Mesenchymal stem cell (in vitro differentiated cells and primary cell): ENCODE measurements at regions not wholly inside any gene's neighbourhood (a gene's known extent, or its start where the extent isn't known, plus 50 kb on each side); places are given as distances from the start of the nearest gene placed in this dataset.

Experiments used
- DNase-seq: peaks from one replicate; pipeline ENCODE4 v3.0.0-alpha.2; 2013
- H2AFZ ChIP-seq: one replicate; pipeline ENCODE4 v1.6.1; 2013; ENCODE audit warnings: low read depth, mild to moderate bottlenecking, control low read depth, inconsistent platforms, low read length, moderate library complexity
- H2AK5ac ChIP-seq: 2 replicates; pipeline ENCODE4 v1.6.1; 2013; ENCODE audit warnings: low read length, moderate library complexity, mild to moderate bottlenecking, inconsistent platforms; ENCODE audit not compliant: severe bottlenecking
- H2BK120ac ChIP-seq: one replicate; pipeline ENCODE4 v1.6.1; 2013; ENCODE audit warnings: low read depth, mild to moderate bottlenecking, inconsistent platforms, low read length, moderate library complexity
- H2BK12ac ChIP-seq, 2 experiments: one replicate each; pipeline ENCODE4 v1.6.1; 2013; ENCODE audit warnings: inconsistent platforms in 2 of 2, low read length in 2 of 2, mild to moderate bottlenecking in 2 of 2, moderate library complexity in 2 of 2, control low read depth in 1 of 2
- H2BK15ac ChIP-seq: one replicate; pipeline ENCODE4 v1.6.1; 2013; ENCODE audit warnings: mild to moderate bottlenecking, low read depth, inconsistent platforms; ENCODE audit not compliant: poor library complexity, severe bottlenecking
- H2BK5ac ChIP-seq: 2 replicates; pipeline ENCODE4 v1.6.1; 2013; ENCODE audit warnings: low read depth, mild to moderate bottlenecking, low read length, control low read depth, inconsistent platforms; ENCODE audit not compliant: poor library complexity, severe bottlenecking
- H3K14ac ChIP-seq, 2 experiments: one replicate each; pipeline ENCODE4 v1.6.1; 2013; ENCODE audit warnings: inconsistent platforms in 2 of 2, low read length in 2 of 2, control low read depth in 1 of 2, mild to moderate bottlenecking in 1 of 2, moderate library complexity in 1 of 2
- H3K18ac ChIP-seq, 2 experiments: one replicate each; pipeline ENCODE4 v1.6.1; 2013; ENCODE audit warnings: inconsistent platforms in 2 of 2, low read length in 2 of 2, control low read depth in 1 of 2, low read depth in 1 of 2, mild to moderate bottlenecking in 1 of 2
- H3K23ac ChIP-seq, 2 experiments: one replicate each; pipeline ENCODE4 v1.6.1; 2013; ENCODE audit warnings: inconsistent platforms in 2 of 2, low read length in 2 of 2, mild to moderate bottlenecking in 2 of 2, moderate library complexity in 2 of 2, control low read depth in 1 of 2
- H3K27ac ChIP-seq: 2 replicates; pipeline ENCODE4 v1.5.1; 2013; ENCODE audit warnings: mild to moderate bottlenecking, moderate library complexity, low read length, control low read depth, inconsistent platforms; ENCODE audit not compliant: poor library complexity, severe bottlenecking
- H3K27me3 ChIP-seq, 2 experiments: 2 replicates each; pipeline versions ENCODE4 v1.6.1 to v1.7.0; 2013; ENCODE audit warnings: low read length in 2 of 2, mild to moderate bottlenecking in 2 of 2, moderate library complexity in 2 of 2, control low read depth in 1 of 2, inconsistent platforms in 1 of 2; ENCODE audit not compliant: control insufficient read depth in 1 of 2, insufficient read depth in 1 of 2
- H3K36me3 ChIP-seq, 2 experiments: 2 replicates each; pipeline versions ENCODE4 v1.6.1 to v1.7.0; 2013; ENCODE audit warnings: low read length in 2 of 2, control low read depth in 1 of 2, inconsistent platforms in 1 of 2, low read depth in 1 of 2, mild to moderate bottlenecking in 1 of 2; ENCODE audit not compliant: insufficient read depth in 2 of 2, control insufficient read depth in 1 of 2
- H3K4ac ChIP-seq, 2 experiments: one replicate each; pipeline ENCODE4 v1.6.1; 2013; ENCODE audit warnings: inconsistent platforms in 2 of 2, low read length in 2 of 2, mild to moderate bottlenecking in 2 of 2, moderate library complexity in 2 of 2, control low read depth in 1 of 2, low read depth in 1 of 2
- H3K4me1 ChIP-seq: 2 replicates; pipeline ENCODE4 v1.6.1; 2013; ENCODE audit warnings: low read depth, low read length, control low read depth; ENCODE audit not compliant: control insufficient read depth, insufficient read depth
- H3K4me2 ChIP-seq: 2 replicates; pipeline ENCODE4 v1.6.1; 2013; ENCODE audit warnings: low read length, mild to moderate bottlenecking, inconsistent platforms; ENCODE audit not compliant: poor library complexity, severe bottlenecking
- H3K4me3 ChIP-seq, 2 experiments: 2 replicates each; pipeline versions ENCODE4 v1.5.1 to v1.7.0; 2013; ENCODE audit warnings: low read length in 2 of 2, mild to moderate bottlenecking in 2 of 2, control low read depth in 1 of 2, low read depth in 1 of 2; ENCODE audit not compliant: insufficient read depth in 1 of 2
- H3K79me1 ChIP-seq: replicated peaks from 2 replicates; pipeline ENCODE4 v1.6.1; 2013; ENCODE audit warnings: mild to moderate bottlenecking, control low read depth, low read length, inconsistent platforms; ENCODE audit not compliant: poor library complexity, severe bottlenecking
- H3K9ac ChIP-seq: 2 replicates; pipeline ENCODE4 v1.7.0; 2013; ENCODE audit warnings: mild to moderate bottlenecking, low read length, moderate library complexity
- H3K9me3 ChIP-seq: 2 replicates; pipeline ENCODE4 v1.7.0; 2013; ENCODE audit warnings: mild to moderate bottlenecking, low read length; ENCODE audit not compliant: control insufficient read depth
- H4K8ac ChIP-seq: one replicate; pipeline ENCODE4 v1.6.1; 2013; ENCODE audit warnings: inconsistent platforms, mild to moderate bottlenecking, low read length, moderate library complexity
- H4K91ac ChIP-seq: one replicate; pipeline ENCODE4 v1.6.1; 2013; ENCODE audit warnings: mild to moderate bottlenecking, low read length, inconsistent platforms
- WGBS: methylation state at CpG from one replicate; pipeline ENCODE4 v1.1.7; 2013; ENCODE audit warnings: mixed read lengths; 5-methylcytosine and 5-hydroxymethylcytosine counted together

GRCh38 chr7:116098175-116098574 is 67.6 kb upstream of the TFEC start:
- WGBS, result 98% methylated on average over 6 of the region's 12 CpGs
- Histone ChIP-seq H3K9me3 (no peaks in the 10 kb centered on the region), H3K4ac (no peak overlapping the region), H4K91ac (no peak overlapping the region), H3K27me3 (no peaks in the 10 kb centered on the region), H2BK15ac (no peak overlapping the region), H3K36me3 (no peaks in the 10 kb centered on the region), H2BK12ac (no peak overlapping the region), H3K79me1 (no peaks in the 10 kb centered on the region), H2BK120ac (no peak overlapping the region), H4K8ac (no peak overlapping the region), H3K23ac (no peak overlapping the region), H3K4me2 (no peak overlapping the region), H2AK5ac (no peak overlapping the region), H3K18ac (no peak overlapping the region), H3K14ac (no peak overlapping the region), H3K4me1 (no peaks in the 10 kb centered on the region), H2BK5ac (no peak overlapping the region), H2AFZ (no peak overlapping the region), H3K27ac (no peak overlapping the region), H3K4me3 (no peak overlapping the region), H3K9ac (no peak overlapping the region)
- no peak for DNase-seq

- Histone ChIP-seq H3K27ac (no peak overlapping the region), H3K4me2 (no peak overlapping the region), H4K8ac (no peak overlapping the region), H3K4ac (no peak overlapping the region), H2AK5ac (no peak overlapping the region), H2AFZ (no peak overlapping the region), H4K91ac (no peak overlapping the region), H3K4me1 (no peaks in the 10 kb centered on the region), H3K23ac (no peak overlapping the region), H2BK12ac (no peak overlapping the region), H3K9me3 (no peaks in the 10 kb centered on the region), H3K14ac (no peak overlapping the region), H2BK5ac (no peak overlapping the region), H3K18ac (no peak overlapping the region), H3K36me3 (no peaks in the 10 kb centered on the region), H3K27me3 (no peaks in the 10 kb centered on the region), H3K4me3 (no peak overlapping the region), H3K9ac (no peak overlapping the region), H2BK15ac (no peak overlapping the region), H3K79me1 (no peaks in the 10 kb centered on the region), H2BK120ac (no peak overlapping the region)
- no peak for DNase-seq
- WGBS, result no CpG with 5 or more reads among the region's 2 CpGs
Measured at GRCh38 chr7:116100626-116101025, 70.1 kb upstream of the TFEC start.

DNA sequence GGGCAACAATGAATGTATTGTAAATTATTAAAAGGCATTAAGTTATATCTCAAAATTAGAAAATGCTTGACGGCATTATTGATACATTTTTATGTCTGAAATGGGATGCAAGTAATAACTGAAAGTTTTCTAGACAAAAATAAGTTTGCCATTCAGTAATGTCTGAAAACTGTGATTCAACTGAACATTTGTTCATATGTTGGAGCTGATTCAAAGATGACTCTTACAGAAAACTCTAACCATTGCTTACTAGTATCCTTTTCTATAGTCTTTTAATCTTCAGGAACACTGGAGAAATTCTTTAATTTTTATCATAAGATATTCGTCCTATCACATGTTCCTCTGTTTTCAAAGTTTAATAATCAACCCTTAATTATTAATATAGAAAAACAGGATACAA is 71.1 kb upstream of the TFEC start:
- no peaks in the 10 kb centered on the region for H3K9me3 ChIP-seq
- no peak overlapping the region for H4K8ac ChIP-seq
- H3K27me3 ChIP-seq, result no peaks in the 10 kb centered on the region
- H2BK12ac ChIP-seq, result no peak overlapping the region
- H3K23ac ChIP-seq, result no peak overlapping the region
- H2BK120ac ChIP-seq, result no peak overlapping the region
- H3K18ac ChIP-seq, result no peak overlapping the region
- H2AK5ac ChIP-seq, result no peak overlapping the region
- H3K36me3 ChIP-seq, result no peaks in the 10 kb centered on the region
- no peak overlapping the region for H2BK15ac ChIP-seq
- no peaks in the 10 kb centered on the region for H3K4me1 ChIP-seq
- H2BK5ac ChIP-seq, result no peak overlapping the region
- no peak overlapping the region for H3K4ac ChIP-seq
- H3K4me2 ChIP-seq, result no peak overlapping the region
- H3K9ac ChIP-seq, result no peak overlapping the region
- WGBS, result 89% methylated on average over 1 of the region's 2 CpGs
- no peak overlapping the region for H3K14ac ChIP-seq
- no peak overlapping the region for H4K91ac ChIP-seq
- no peak overlapping the region for H2AFZ ChIP-seq
- H3K4me3 ChIP-seq, result no peak overlapping the region
- no peaks in the 10 kb centered on the region for H3K79me1 ChIP-seq
- DNase-seq, result no peak
- H3K27ac ChIP-seq, result no peak overlapping the region

DNA sequence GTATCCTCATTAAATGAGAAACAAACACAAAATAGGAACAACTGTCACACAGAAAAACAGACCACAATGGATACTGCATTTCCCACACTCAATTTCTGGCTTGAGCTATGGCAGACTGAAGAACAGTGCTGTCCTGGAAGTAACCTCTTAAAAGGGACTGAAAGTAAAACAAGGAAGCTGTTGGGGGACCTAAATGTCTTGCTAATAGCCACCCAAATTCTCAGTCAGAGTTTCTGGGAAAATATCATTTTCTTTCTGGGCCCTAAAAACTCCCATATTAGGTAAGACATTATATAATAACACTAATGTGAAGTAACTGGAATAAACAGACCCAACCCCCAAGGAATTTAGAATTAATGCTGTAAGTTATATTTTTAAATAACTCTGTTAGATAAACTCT is 80.9 kb upstream of the TFEC start:
- H3K4ac ChIP-seq, result no peak overlapping the region
- H3K23ac ChIP-seq, result no peak overlapping the region
- no peak overlapping the region for H2AK5ac ChIP-seq
- no peak overlapping the region for H2BK12ac ChIP-seq
- no peaks in the 10 kb centered on the region for H3K4me1 ChIP-seq
- no peak overlapping the region for H4K91ac ChIP-seq
- H3K36me3 ChIP-seq, result no peaks in the 10 kb centered on the region
- no peak overlapping the region for H3K9ac ChIP-seq
- H2BK120ac ChIP-seq, result no peak overlapping the region
- no peak overlapping the region for H2BK15ac ChIP-seq
- H3K79me1 ChIP-seq, result no peaks in the 10 kb centered on the region
- H3K4me3 ChIP-seq, result no peak overlapping the region
- no peaks in the 10 kb centered on the region for H3K9me3 ChIP-seq
- no peak overlapping the region for H4K8ac ChIP-seq
- H3K27ac ChIP-seq, result no peak overlapping the region
- H3K14ac ChIP-seq, result no peak overlapping the region
- H3K18ac ChIP-seq, result no peak overlapping the region
- H3K27me3 ChIP-seq, result no peaks in the 10 kb centered on the region
- DNase-seq, result peak; percentile 5
- no peak overlapping the region for H2BK5ac ChIP-seq
- H3K4me2 ChIP-seq, result no peak overlapping the region
- H2AFZ ChIP-seq, result no peak overlapping the region
